ENCODE measurements at regions not wholly inside any gene's neighbourhood (a gene's known extent, or its start where the extent isn't known, plus 50 kb on each side); places are given as distances from the start of the nearest gene placed in this dataset.

DNA sequence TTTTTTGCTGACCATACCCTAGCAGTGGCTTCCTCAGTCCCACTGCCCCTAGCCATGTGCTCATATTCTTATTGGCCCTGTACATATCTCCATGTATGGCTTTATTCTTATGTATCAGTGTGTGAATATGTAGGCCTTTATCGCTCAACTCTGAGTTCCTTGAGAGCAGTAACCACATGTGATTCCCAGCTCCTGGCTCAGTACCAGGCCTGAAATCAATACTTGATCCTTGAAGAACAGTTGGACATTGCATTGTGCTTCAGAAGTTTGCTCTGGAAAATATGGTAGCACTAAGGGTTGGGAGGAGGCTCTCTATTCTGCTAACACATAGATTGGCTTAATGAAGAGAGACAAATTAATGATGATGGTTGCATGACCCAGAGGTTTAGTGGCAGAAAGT is 118.8 kb upstream of the FERMT1 start:
- no peaks in the 10 kb centered on the region for H3K36me3 ChIP-seq (ENCODE audit: control insufficient read depth in 3 of 3, insufficient read depth in 3 of 3, low read length in 3 of 3)

DNA sequence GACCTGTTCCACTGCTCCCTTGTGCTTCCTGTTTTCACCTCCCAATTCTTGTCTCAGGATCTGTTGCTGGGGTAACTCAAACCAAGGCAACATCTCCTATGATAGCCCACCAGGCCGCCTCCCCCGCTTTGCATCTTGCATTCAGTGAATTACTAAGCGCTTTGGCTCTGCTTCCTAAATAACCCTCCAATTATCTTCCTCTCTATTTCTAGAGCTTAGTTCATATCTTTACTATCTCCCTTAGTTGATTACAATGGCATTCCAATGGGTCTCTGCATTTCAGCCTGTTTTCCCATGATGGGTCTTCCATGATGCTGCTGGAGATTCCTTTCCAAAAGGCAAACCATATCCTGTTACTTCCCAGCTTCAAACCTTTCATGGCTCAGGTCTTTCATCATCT is 117.2 kb upstream of the FERMT1 start:
- no peaks in the 10 kb centered on the region for H3K36me3 ChIP-seq (ENCODE audit: control insufficient read depth in 3 of 3, insufficient read depth in 3 of 3, low read length in 3 of 3)
- H3K27ac ChIP-seq (ENCODE audit: low read depth, low read length) = no peak overlapping the region
- no peaks in the 10 kb centered on the region for H3K27me3 ChIP-seq (ENCODE audit: control insufficient read depth in 3 of 3, insufficient read depth in 3 of 3, low read length in 3 of 3)
- H3K9me3 ChIP-seq (ENCODE audit: control insufficient read depth in 3 of 3, low read length in 3 of 3) = peaks cover 0 to 2% (median 0%) of the 10 kb centered on the region in 3 donors
- H3K4me1 ChIP-seq (ENCODE audit: control insufficient read depth in 3 of 3, insufficient read depth in 3 of 3, low read length in 3 of 3) = no peaks in the 10 kb centered on the region
- H3K9ac ChIP-seq (ENCODE audit: low read depth in 1 of 3, low read length in 3 of 3) = no peak overlapping the region
- H3K4me3 ChIP-seq (ENCODE audit: low read length in 3 of 3) = no peak overlapping the region

More for the DNA sequence above, 118.8 kb upstream of the FERMT1 start:
- Histone ChIP-seq H3K9me3 (ENCODE audit: control insufficient read depth in 3 of 3, low read length in 3 of 3) (peaks cover 0 to 2% (median 0%) of the 10 kb centered on the region in 3 donors), H3K4me3 (ENCODE audit: low read length in 3 of 3) (no peak overlapping the region), H3K9ac (ENCODE audit: low read depth in 1 of 3, low read length in 3 of 3) (no peak overlapping the region), H3K27ac (ENCODE audit: low read depth, low read length) (no peak overlapping the region), H3K4me1 (ENCODE audit: control insufficient read depth in 3 of 3, insufficient read depth in 3 of 3, low read length in 3 of 3) (no peaks in the 10 kb centered on the region), H3K27me3 (ENCODE audit: control insufficient read depth in 3 of 3, insufficient read depth in 3 of 3, low read length in 3 of 3) (no peaks in the 10 kb centered on the region)

DNA sequence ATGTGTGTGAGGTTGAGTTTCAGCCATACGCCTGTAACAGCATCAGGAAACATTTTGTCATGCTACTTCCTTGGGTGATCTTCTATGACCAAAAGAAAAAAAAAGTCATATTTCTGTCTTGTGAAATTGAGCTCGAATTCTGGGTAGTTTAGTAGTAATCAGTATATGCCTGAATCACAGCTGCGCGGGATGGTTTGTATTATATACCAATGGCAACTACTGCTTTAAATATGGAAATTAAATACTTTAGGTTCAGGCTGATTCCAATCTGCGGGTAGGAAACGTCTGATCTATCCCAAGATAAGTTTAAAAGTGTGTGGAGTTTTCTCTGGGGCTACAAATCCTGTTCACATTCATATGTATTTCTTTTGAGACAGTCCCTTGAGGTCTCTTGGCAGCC is 115.6 kb upstream of the FERMT1 start:
- Histone ChIP-seq H3K4me3 (ENCODE audit: low read length in 3 of 3) (no peak overlapping the region), H3K9me3 (ENCODE audit: control insufficient read depth in 3 of 3, low read length in 3 of 3) (no peaks in the 10 kb centered on the region), H3K4me1 (ENCODE audit: control insufficient read depth in 3 of 3, insufficient read depth in 3 of 3, low read length in 3 of 3) (no peaks in the 10 kb centered on the region), H3K27me3 (ENCODE audit: control insufficient read depth in 3 of 3, insufficient read depth in 3 of 3, low read length in 3 of 3) (no peaks in the 10 kb centered on the region), H3K9ac (ENCODE audit: low read depth in 1 of 3, low read length in 3 of 3) (no peak overlapping the region), H3K27ac (ENCODE audit: low read depth, low read length) (no peak overlapping the region), H3K36me3 (ENCODE audit: control insufficient read depth in 3 of 3, insufficient read depth in 3 of 3, low read length in 3 of 3) (no peaks in the 10 kb centered on the region)

DNA sequence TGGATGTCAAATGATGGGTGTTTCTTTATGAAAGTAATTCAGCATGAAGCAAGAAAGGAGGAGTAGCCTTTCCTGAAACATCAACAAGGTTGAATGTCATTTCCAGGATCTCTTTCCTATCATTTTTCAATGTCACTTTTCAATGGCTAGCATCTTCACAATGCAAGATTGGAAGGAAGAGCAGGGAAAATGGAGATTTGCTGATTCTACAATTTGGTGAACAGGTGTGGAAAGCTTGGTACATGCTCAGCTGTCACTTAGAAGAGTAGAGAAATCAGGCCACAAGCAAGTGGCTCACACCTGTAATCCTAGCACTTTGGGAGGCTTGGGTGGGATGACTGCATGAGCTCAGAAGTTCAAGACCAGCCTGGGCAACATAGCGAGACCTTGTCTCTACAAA is 112.7 kb upstream of the FERMT1 start:
- H3K9ac ChIP-seq (ENCODE audit: low read depth in 1 of 3, low read length in 3 of 3) = no peak overlapping the region
- no peaks in the 10 kb centered on the region for H3K4me1 ChIP-seq (ENCODE audit: control insufficient read depth in 3 of 3, insufficient read depth in 3 of 3, low read length in 3 of 3)
- no peaks in the 10 kb centered on the region for H3K36me3 ChIP-seq (ENCODE audit: control insufficient read depth in 3 of 3, insufficient read depth in 3 of 3, low read length in 3 of 3)

DNA sequence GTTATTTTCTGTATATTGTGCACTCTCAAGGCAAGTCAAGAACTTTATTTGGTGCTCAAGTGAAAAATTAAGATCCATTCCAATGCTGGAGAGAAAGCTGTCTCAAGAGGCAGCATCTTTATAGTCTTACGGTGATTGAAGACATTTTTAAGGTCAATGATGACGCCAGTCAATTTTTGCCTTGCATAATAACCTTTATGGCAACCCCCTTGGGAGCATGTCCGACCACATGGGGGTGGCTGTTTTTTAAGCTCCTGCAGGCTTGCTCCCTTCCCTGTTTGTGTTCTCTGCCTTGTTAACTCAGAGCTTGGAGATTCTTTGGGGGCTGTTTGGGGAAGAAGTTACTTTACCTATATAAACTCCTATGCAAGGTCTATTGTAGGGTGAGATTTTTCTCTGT is 109.6 kb upstream of the FERMT1 start:
- H3K4me3 ChIP-seq (ENCODE audit: low read length in 3 of 3) = no peak overlapping the region
- no peaks in the 10 kb centered on the region for H3K9me3 ChIP-seq (ENCODE audit: control insufficient read depth in 3 of 3, low read length in 3 of 3)
- H3K27ac ChIP-seq (ENCODE audit: low read depth, low read length) = no peak overlapping the region
- H3K9ac ChIP-seq (ENCODE audit: low read depth in 1 of 3, low read length in 3 of 3) = no peak overlapping the region
- no peaks in the 10 kb centered on the region for H3K36me3 ChIP-seq (ENCODE audit: control insufficient read depth in 3 of 3, insufficient read depth in 3 of 3, low read length in 3 of 3)
- no peaks in the 10 kb centered on the region for H3K27me3 ChIP-seq (ENCODE audit: control insufficient read depth in 3 of 3, insufficient read depth in 3 of 3, low read length in 3 of 3)
- H3K4me1 ChIP-seq (ENCODE audit: control insufficient read depth in 3 of 3, insufficient read depth in 3 of 3, low read length in 3 of 3) = no peaks in the 10 kb centered on the region

More for the DNA sequence above, 112.7 kb upstream of the FERMT1 start:
- no peaks in the 10 kb centered on the region for H3K9me3 ChIP-seq (ENCODE audit: control insufficient read depth in 3 of 3, low read length in 3 of 3)
- H3K27ac ChIP-seq (ENCODE audit: low read depth, low read length) = no peak overlapping the region
- H3K4me3 ChIP-seq (ENCODE audit: low read length in 3 of 3) = no peak overlapping the region
- no peaks in the 10 kb centered on the region for H3K27me3 ChIP-seq (ENCODE audit: control insufficient read depth in 3 of 3, insufficient read depth in 3 of 3, low read length in 3 of 3)

DNA sequence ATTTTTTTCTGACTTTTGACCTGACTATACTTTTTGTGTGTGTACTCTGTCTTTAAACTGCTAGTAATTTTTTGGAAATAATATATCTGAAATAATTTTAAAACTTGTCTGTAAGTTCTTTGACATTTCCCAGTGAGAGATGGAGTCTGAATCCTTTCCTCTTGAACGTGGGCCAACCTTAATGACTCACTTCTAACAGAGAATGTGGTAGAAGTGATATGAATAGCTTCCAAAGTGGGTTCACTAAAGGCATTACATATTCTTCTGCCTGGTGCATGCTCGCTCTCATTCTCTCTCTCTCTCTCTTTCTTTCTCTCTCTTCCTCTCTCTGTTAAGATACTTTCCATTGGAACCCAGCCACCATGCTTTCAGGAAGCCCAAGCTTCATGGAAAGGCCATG is 108.7 kb upstream of the FERMT1 start:
- Histone ChIP-seq H3K4me1 (ENCODE audit: control insufficient read depth in 3 of 3, insufficient read depth in 3 of 3, low read length in 3 of 3) (no peaks in the 10 kb centered on the region), H3K9ac (ENCODE audit: low read depth in 1 of 3, low read length in 3 of 3) (no peak overlapping the region), H3K36me3 (ENCODE audit: control insufficient read depth in 3 of 3, insufficient read depth in 3 of 3, low read length in 3 of 3) (no peaks in the 10 kb centered on the region), H3K9me3 (ENCODE audit: control insufficient read depth in 3 of 3, low read length in 3 of 3) (no peaks in the 10 kb centered on the region), H3K27me3 (ENCODE audit: control insufficient read depth in 3 of 3, insufficient read depth in 3 of 3, low read length in 3 of 3) (no peaks in the 10 kb centered on the region), H3K27ac (ENCODE audit: low read depth, low read length) (no peak overlapping the region), H3K4me3 (ENCODE audit: low read length in 3 of 3) (no peak overlapping the region)

DNA sequence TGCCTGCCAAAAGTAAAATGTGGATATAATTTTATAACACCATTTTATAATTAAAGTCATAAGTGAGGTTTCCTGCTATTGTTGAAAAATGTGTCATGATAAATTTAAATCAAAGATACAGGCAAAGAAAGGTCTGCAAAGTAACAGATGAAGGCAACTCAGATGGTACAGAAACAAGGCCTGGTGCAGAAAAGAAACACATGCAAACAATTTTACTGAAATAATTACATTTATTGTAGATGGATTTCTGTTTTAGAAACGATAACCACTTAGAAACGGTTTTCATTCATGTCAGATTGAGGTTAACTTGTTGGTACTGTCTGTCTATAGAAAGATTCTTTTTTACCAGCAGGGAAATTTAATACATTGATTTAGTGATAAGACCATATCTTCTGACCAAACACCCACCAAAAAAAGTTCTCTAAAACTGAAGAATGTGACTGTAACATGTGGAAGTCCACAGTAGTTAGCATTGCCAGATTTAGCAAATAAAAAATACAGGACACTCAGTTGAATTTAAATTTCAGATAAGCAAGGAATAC is 105.5 kb upstream of the FERMT1 start:
- H3K9me3 ChIP-seq (ENCODE audit: control insufficient read depth in 3 of 3, low read length in 3 of 3) = no peaks in the 10 kb centered on the region
- no peak overlapping the region for H3K27ac ChIP-seq (ENCODE audit: low read depth, low read length)
- no peak overlapping the region for H3K9ac ChIP-seq (ENCODE audit: low read depth in 1 of 3, low read length in 3 of 3)
- no peak overlapping the region for H3K4me3 ChIP-seq (ENCODE audit: low read length in 3 of 3)
- H3K27me3 ChIP-seq (ENCODE audit: control insufficient read depth in 3 of 3, insufficient read depth in 3 of 3, low read length in 3 of 3) = no peaks in the 10 kb centered on the region
- no peaks in the 10 kb centered on the region for H3K4me1 ChIP-seq (ENCODE audit: control insufficient read depth in 3 of 3, insufficient read depth in 3 of 3, low read length in 3 of 3)
- H3K36me3 ChIP-seq (ENCODE audit: control insufficient read depth in 3 of 3, insufficient read depth in 3 of 3, low read length in 3 of 3) = no peaks in the 10 kb centered on the region

DNA sequence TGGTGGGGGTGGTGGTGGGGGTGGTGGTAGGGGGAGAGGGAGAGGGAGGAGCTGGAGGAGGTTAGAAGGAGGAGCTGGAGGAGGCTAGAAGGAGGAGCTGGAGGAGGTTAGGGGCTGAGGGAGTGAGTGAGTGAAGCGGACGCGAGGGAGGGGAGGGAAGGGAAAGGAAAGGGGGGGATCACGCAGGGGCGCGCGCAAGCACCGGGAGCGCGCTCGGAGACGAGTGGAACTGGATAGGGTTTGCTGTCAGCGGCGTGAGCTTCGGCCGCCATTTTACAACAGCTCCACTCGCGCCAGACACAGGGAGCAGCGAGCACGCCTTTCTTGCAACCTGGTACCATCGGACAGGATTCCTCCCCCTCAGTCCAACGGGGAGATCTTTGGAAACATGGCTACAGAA is 90.5 kb upstream of the FERMT1 start:
- Histone ChIP-seq H3K9ac (ENCODE audit: low read depth in 1 of 3, low read length in 3 of 3) (no peak overlapping the region), H3K36me3 (ENCODE audit: control insufficient read depth in 3 of 3, insufficient read depth in 3 of 3, low read length in 3 of 3) (no peaks in the 10 kb centered on the region), H3K27ac (ENCODE audit: low read depth, low read length) (no peak overlapping the region), H3K4me3 (ENCODE audit: low read length in 3 of 3) (no peak overlapping the region), H3K4me1 (ENCODE audit: control insufficient read depth in 3 of 3, insufficient read depth in 3 of 3, low read length in 3 of 3) (no peaks in the 10 kb centered on the region), H3K27me3 (ENCODE audit: control insufficient read depth in 3 of 3, insufficient read depth in 3 of 3, low read length in 3 of 3) (no peaks in the 10 kb centered on the region), H3K9me3 (ENCODE audit: control insufficient read depth in 3 of 3, low read length in 3 of 3) (no peaks in the 10 kb centered on the region)

DNA sequence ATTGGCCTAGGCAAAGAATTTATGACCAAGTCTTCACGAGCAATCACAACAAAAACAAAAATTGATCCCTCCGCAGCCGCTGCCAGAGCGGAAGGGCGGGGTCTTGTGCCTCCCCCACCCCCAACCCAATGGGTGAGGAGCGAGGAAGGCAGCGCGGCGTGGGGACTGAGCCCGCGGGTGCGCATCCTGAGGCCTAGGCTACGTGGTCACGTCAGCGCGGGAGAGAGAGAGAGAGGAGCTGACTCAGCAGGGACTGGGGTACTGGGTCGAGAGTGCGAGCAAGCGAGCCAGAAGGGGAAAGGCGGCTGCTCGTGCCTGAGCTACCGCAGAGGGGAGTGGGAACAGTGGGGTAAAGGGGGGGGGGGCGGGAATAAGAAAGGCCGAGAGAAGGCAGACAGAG is 90.1 kb upstream of the FERMT1 start:
- no peaks in the 10 kb centered on the region for H3K27me3 ChIP-seq (ENCODE audit: control insufficient read depth in 3 of 3, insufficient read depth in 3 of 3, low read length in 3 of 3)

DNA sequence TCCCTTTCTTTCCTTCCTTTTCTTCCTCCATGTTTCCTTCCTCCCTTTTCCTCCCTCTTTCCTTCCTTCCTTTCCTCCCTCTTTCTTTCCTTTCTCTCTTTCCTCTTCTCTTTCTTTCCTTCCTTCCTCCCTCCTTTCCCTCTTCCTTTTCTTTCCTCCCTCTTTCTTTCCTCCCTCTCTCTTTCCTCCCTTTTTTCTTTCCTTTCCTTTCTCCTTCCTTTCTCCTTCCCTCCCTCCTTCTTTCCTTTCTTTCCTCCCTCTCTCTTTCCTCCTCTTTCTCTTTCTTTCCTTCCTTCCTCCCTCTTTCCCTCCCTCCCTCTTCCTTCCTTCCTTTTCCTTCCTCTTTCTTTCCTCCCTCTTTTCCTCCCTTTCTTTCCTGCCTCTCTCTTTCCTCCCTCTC is 86.3 kb upstream of the FERMT1 start:
- H3K36me3 ChIP-seq (ENCODE audit: control insufficient read depth in 3 of 3, insufficient read depth in 3 of 3, low read length in 3 of 3) = no peaks in the 10 kb centered on the region
- no peak overlapping the region for H3K9ac ChIP-seq (ENCODE audit: low read depth in 1 of 3, low read length in 3 of 3)
- H3K27me3 ChIP-seq (ENCODE audit: control insufficient read depth in 3 of 3, insufficient read depth in 3 of 3, low read length in 3 of 3) = no peaks in the 10 kb centered on the region
- peaks cover 0 to 5% (median 4%) of the 10 kb centered on the region in 3 donors for H3K9me3 ChIP-seq (ENCODE audit: control insufficient read depth in 3 of 3, low read length in 3 of 3)
- H3K4me3 ChIP-seq (ENCODE audit: low read length in 3 of 3) = no peak overlapping the region
- H3K4me1 ChIP-seq (ENCODE audit: control insufficient read depth in 3 of 3, insufficient read depth in 3 of 3, low read length in 3 of 3) = no peaks in the 10 kb centered on the region
- no peak overlapping the region for H3K27ac ChIP-seq (ENCODE audit: low read depth, low read length)

More for the DNA sequence above, 90.1 kb upstream of the FERMT1 start:
- Histone ChIP-seq H3K36me3 (ENCODE audit: control insufficient read depth in 3 of 3, insufficient read depth in 3 of 3, low read length in 3 of 3) (no peaks in the 10 kb centered on the region), H3K4me3 (ENCODE audit: low read length in 3 of 3) (no peak overlapping the region), H3K4me1 (ENCODE audit: control insufficient read depth in 3 of 3, insufficient read depth in 3 of 3, low read length in 3 of 3) (no peaks in the 10 kb centered on the region), H3K9ac (ENCODE audit: low read depth in 1 of 3, low read length in 3 of 3) (no peak overlapping the region), H3K9me3 (ENCODE audit: control insufficient read depth in 3 of 3, low read length in 3 of 3) (peaks cover 0 to 4% (median under 1%) of the 10 kb centered on the region in 3 donors), H3K27ac (ENCODE audit: low read depth, low read length) (no peak overlapping the region)

DNA sequence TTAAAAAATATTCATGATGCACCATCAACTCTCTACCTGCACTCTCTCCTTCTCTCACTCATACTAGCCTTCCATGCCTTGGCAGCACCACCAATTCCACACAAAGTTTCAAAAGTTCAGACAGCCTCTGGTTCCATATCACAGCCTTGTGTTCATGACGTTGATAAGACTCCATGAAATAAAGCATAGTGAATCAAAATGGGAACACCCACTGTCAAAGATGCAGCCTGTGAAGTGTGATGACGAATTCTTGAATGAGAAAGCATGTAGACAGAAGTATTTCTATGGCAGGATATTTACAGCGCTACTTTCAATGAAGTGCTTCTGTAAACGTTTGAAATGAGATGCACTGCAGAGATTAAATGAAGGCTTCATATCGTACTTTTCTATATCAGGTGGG is 77.3 kb upstream of the FERMT1 start:
- no peaks in the 10 kb centered on the region for H3K36me3 ChIP-seq (ENCODE audit: control insufficient read depth in 3 of 3, insufficient read depth in 3 of 3, low read length in 3 of 3)

More for the DNA sequence above, 77.3 kb upstream of the FERMT1 start:
- no peak overlapping the region for H3K9ac ChIP-seq (ENCODE audit: low read depth in 1 of 3, low read length in 3 of 3)
- no peaks in the 10 kb centered on the region for H3K9me3 ChIP-seq (ENCODE audit: control insufficient read depth in 3 of 3, low read length in 3 of 3)
- H3K4me3 ChIP-seq (ENCODE audit: low read length in 3 of 3) = no peak overlapping the region
- no peaks in the 10 kb centered on the region for H3K4me1 ChIP-seq (ENCODE audit: control insufficient read depth in 3 of 3, insufficient read depth in 3 of 3, low read length in 3 of 3)
- H3K27ac ChIP-seq (ENCODE audit: low read depth, low read length) = no peak overlapping the region
- H3K27me3 ChIP-seq (ENCODE audit: control insufficient read depth in 3 of 3, insufficient read depth in 3 of 3, low read length in 3 of 3) = no peaks in the 10 kb centered on the region
